K562 (cell line): ENCODE measurements at regions not wholly inside any gene's neighbourhood (a gene's known extent, or its start where the extent isn't known, plus 50 kb on each side); places are given as distances from the start of the nearest gene placed in this dataset.

Experiments used
- CC2D1A ChIP-seq: fragments of 450-650 bp; IDR thresholded peaks from 2 replicates; pipeline ENCODE4 v1.6.1; 2017; ENCODE audit warnings: mild to moderate bottlenecking
- EP300 ChIP-seq: IDR thresholded peaks from 2 replicates; pipeline ENCODE4 v1.6.1; 2012; ENCODE audit warnings: low read length, improper control_type of control experiment
- HMBOX1 ChIP-seq: sonication (generic); IDR thresholded peaks from 2 replicates; pipeline ENCODE4 v1.6.1; 2016
- HNRNPL ChIP-seq: fragments of 200-400 bp; formaldehyde crosslinking; IDR thresholded peaks from 2 replicates; pipeline ENCODE4 v1.6.1; 2017; ENCODE audit warnings: low read depth, mild to moderate bottlenecking, low read length
- JUND ChIP-seq, 2 experiments: IDR thresholded peaks; 2 replicates in 1 of 2; 3 replicates in 1 of 2; pipeline ENCODE4 v1.6.1; 2011; ENCODE audit warnings: borderline replicate concordance in 2 of 2, low read depth in 2 of 2, low read length in 2 of 2, improper control_type of control experiment in 1 of 2, missing biosample characterization in 1 of 2, missing genetic modification characterization in 1 of 2, missing genetic modification reagents in 1 of 2
- RAD21 ChIP-seq, 2 experiments: fragments of 250-450 bp in 1 of 2; fragments of 450-650 bp in 1 of 2; sonication (Bioruptor Pico) in 1 of 2; formaldehyde crosslinking in 1 of 2; IDR thresholded peaks in 1 of 2; conservative IDR thresholded peaks in 1 of 2; 2 replicates each; pipeline versions ENCODE4 v1.4.0 to v1.8.0; 2020 to 2022; ENCODE audit warnings: mild to moderate bottlenecking in 2 of 2, moderate library complexity in 1 of 2
- SMARCA4 ChIP-seq: fragments of 450-650 bp; IDR thresholded peaks from 2 replicates; pipeline ENCODE4 v1.6.1; 2016
- TCF3 ChIP-seq: sonication (generic); formaldehyde crosslinking; IDR thresholded peaks from 2 replicates; pipeline ENCODE4 v1.4.0; 2020; ENCODE audit warnings: mild to moderate bottlenecking, missing genetic modification reagents
- TF ChIP-seq, protein P1 (sequence below): fragments of 450-650 bp; formaldehyde crosslinking; IDR thresholded peaks from 2 replicates; pipeline ENCODE4 v1.4.0; 2020; ENCODE audit warnings: mild to moderate bottlenecking, moderate library complexity
- TF ChIP-seq, protein P2 (sequence below): fragments of 450-650 bp; IDR thresholded peaks from 2 replicates; pipeline ENCODE4 v1.6.1; 2016; ENCODE audit warnings: mild to moderate bottlenecking

- TF ChIP-seq RAD21 (CRISPR knock-in tag; conservative IDR thresholded peaks at IDR 0.05 in 1 of 2, IDR thresholded peaks at IDR 0.05 in 1 of 2) (peak; percentile 14 to 25; a peak in 2 of 4 replicates), HMBOX1 (peak; percentile 63; the same call in 1 of the 2 replicates), EP300 (peak; percentile 57), TCF3 (CRISPR knock-in tag) (peak; percentile 22; the same call in 1 of the 2 replicates), CC2D1A (peak; percentile 57; the same call in 1 of the 2 replicates), HNRNPL (no peak), SMARCA4 (peak; percentile 47; the same call in 1 of the 2 replicates), JUND (IDR thresholded peaks at IDR 0.05; ENCODE audit: borderline replicate concordance, low read depth, low read length) (0 out of 2 replicates have a peak, but pooled peaks have one; percentile 4), JUND (tag; IDR thresholded peaks at IDR 0.05; ENCODE audit: borderline replicate concordance, low read depth, low read length) (no peak; the same call in 2 of the 3 replicates)
- TF ChIP-seq, protein P1, sequence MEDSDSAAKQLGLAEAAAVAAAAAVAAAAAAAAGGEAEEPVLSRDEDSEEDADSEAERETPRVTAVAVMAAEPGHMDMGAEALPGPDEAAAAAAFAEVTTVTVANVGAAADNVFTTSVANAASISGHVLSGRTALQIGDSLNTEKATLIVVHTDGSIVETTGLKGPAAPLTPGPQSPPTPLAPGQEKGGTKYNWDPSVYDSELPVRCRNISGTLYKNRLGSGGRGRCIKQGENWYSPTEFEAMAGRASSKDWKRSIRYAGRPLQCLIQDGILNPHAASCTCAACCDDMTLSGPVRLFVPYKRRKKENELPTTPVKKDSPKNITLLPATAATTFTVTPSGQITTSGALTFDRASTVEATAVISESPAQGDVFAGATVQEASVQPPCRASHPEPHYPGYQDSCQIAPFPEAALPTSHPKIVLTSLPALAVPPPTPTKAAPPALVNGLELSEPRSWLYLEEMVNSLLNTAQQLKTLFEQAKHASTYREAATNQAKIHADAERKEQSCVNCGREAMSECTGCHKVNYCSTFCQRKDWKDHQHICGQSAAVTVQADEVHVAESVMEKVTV (CRISPR knock-in tag): 0 out of 2 replicates have a peak, but pooled peaks have one; percentile 5
- TF ChIP-seq, protein P2, sequence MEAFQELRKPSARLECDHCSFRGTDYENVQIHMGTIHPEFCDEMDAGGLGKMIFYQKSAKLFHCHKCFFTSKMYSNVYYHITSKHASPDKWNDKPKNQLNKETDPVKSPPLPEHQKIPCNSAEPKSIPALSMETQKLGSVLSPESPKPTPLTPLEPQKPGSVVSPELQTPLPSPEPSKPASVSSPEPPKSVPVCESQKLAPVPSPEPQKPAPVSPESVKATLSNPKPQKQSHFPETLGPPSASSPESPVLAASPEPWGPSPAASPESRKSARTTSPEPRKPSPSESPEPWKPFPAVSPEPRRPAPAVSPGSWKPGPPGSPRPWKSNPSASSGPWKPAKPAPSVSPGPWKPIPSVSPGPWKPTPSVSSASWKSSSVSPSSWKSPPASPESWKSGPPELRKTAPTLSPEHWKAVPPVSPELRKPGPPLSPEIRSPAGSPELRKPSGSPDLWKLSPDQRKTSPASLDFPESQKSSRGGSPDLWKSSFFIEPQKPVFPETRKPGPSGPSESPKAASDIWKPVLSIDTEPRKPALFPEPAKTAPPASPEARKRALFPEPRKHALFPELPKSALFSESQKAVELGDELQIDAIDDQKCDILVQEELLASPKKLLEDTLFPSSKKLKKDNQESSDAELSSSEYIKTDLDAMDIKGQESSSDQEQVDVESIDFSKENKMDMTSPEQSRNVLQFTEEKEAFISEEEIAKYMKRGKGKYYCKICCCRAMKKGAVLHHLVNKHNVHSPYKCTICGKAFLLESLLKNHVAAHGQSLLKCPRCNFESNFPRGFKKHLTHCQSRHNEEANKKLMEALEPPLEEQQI: peak; percentile 90
Observed at GRCh38 chr7:12796397-12797127, 109.1 kb downstream of the ARL4A start (continued).
